HEK293 (cell line): ENCODE measurements at regions not wholly inside any gene's neighbourhood (a gene's known extent, or its start where the extent isn't known, plus 50 kb on each side); places are given as distances from the start of the nearest gene placed in this dataset.

Experiments
- CTCF ChIP-seq: fragments of 450-650 bp; formaldehyde crosslinking; IDR thresholded peaks from 2 replicates; pipeline ENCODE4 v1.5.1; 2016; ENCODE audit warnings: missing biosample characterization, missing genetic modification characterization
- INSM2 ChIP-seq: fragments of 450-650 bp; formaldehyde crosslinking; IDR thresholded peaks from 2 replicates; pipeline ENCODE4 v1.5.1; 2016; ENCODE audit warnings: missing biosample characterization, missing genetic modification characterization
- PBX3 ChIP-seq: sonication (generic); formaldehyde crosslinking; IDR thresholded peaks from 2 replicates; pipeline ENCODE4 v1.8.1; 2022; ENCODE audit warnings: mild to moderate bottlenecking, moderate library complexity, missing genetic modification reagents
- YY1 ChIP-seq: fragments of 450-650 bp; formaldehyde crosslinking; IDR thresholded peaks from 2 replicates; pipeline ENCODE4 v1.5.1; 2018; ENCODE audit warnings: missing biosample characterization, missing genetic modification characterization
- ZNF184 ChIP-seq: fragments of 450-650 bp; IDR thresholded peaks from 2 replicates; pipeline ENCODE4 v1.5.1; 2018; ENCODE audit warnings: missing biosample characterization, mild to moderate bottlenecking, missing genetic modification characterization
- ZNF280D ChIP-seq: fragments of 450-650 bp; formaldehyde crosslinking; IDR thresholded peaks from 2 replicates; pipeline ENCODE4 v1.5.1; 2016; ENCODE audit warnings: missing biosample characterization, missing genetic modification characterization
- ZNF398 ChIP-seq: fragments of 450-650 bp; formaldehyde crosslinking; IDR thresholded peaks from 2 replicates; pipeline ENCODE4 v1.5.1; 2017; ENCODE audit warnings: missing biosample characterization, missing genetic modification characterization
- ZNF670 ChIP-seq: fragments of 450-650 bp; formaldehyde crosslinking; IDR thresholded peaks from 2 replicates; pipeline ENCODE4 v1.5.1; 2016; ENCODE audit warnings: missing biosample characterization, missing genetic modification characterization, low read depth
- ZNF792 ChIP-seq: fragments of 450-650 bp; formaldehyde crosslinking; IDR thresholded peaks from 2 replicates; pipeline ENCODE4 v1.5.1; 2016; ENCODE audit warnings: missing biosample characterization, missing genetic modification characterization
- ZSCAN16 ChIP-seq: fragments of 450-650 bp; formaldehyde crosslinking; IDR thresholded peaks from 2 replicates; pipeline ENCODE4 v1.5.1; 2016; ENCODE audit warnings: missing biosample characterization, missing genetic modification characterization

GRCh38 chr2:125516496-125517109, 1139.4 kb upstream of the GYPC start:
- TF ChIP-seq ZNF184 (tag by site-specific recombination), result no peak
- no peak for TF ChIP-seq CTCF (tag by site-specific recombination)
- no peak for TF ChIP-seq ZNF280D (tag by site-specific recombination)
- TF ChIP-seq INSM2 (tag by site-specific recombination), result no peak
- TF ChIP-seq ZNF792, result no peak
- no peak for TF ChIP-seq PBX3 (CRISPR knock-in tag)
- no peak for TF ChIP-seq ZNF398 (tag by site-specific recombination)
- TF ChIP-seq ZSCAN16 (tag by site-specific recombination), result no peak
- TF ChIP-seq ZNF670 (tag by site-specific recombination), result no peak
- no peak for TF ChIP-seq YY1 (tag by site-specific recombination)
